RWPE2 (cell line): ENCODE measurements at regions not wholly inside any gene's neighbourhood (a gene's known extent, or its start where the extent isn't known, plus 50 kb on each side); places are given as distances from the start of the nearest gene placed in this dataset.

Experiments
- ATAC-seq: fragments of 200-7000 bp; cut with Tn5 transposase; 3 replicates; pipeline ENCODE4 v1.9.1; 2021; ENCODE audit warnings: low read depth
- DNase-seq: peaks from one replicate; pipeline ENCODE4 v3.0.0-alpha.2; 2020; ENCODE audit warnings: low spot score
- H3K27ac ChIP-seq: fragments of 450-650 bp; 2 replicates; pipeline ENCODE4 v1.5.1; 2017; ENCODE audit warnings: mild to moderate bottlenecking; ENCODE audit not compliant: poor library complexity, severe bottlenecking
- H3K27me3 ChIP-seq: fragments of 250-450 bp; sonication (Bioruptor Pico); 2 replicates; pipeline ENCODE4 v1.5.1; 2021; ENCODE audit warnings: mild to moderate bottlenecking, moderate library complexity; ENCODE audit not compliant: insufficient read depth, poor library complexity, severe bottlenecking
- H3K36me3 ChIP-seq: fragments of 250-450 bp; sonication (Bioruptor Pico); 2 replicates; pipeline ENCODE4 v1.5.1; 2020; ENCODE audit warnings: low read depth, mild to moderate bottlenecking, moderate library complexity
- H3K4me1 ChIP-seq: fragments of 250-450 bp; sonication (Bioruptor Pico); 2 replicates; pipeline ENCODE4 v1.5.1; 2021; ENCODE audit warnings: mild to moderate bottlenecking, moderate library complexity; ENCODE audit not compliant: insufficient read depth, poor library complexity, severe bottlenecking
- H3K4me3 ChIP-seq: fragments of 250-450 bp; sonication (Bioruptor Pico); 2 replicates; pipeline ENCODE4 v1.5.1; 2021; ENCODE audit warnings: mild to moderate bottlenecking, moderate library complexity; ENCODE audit not compliant: severe bottlenecking
- H3K9me3 ChIP-seq: fragments of 250-450 bp; sonication (Bioruptor Pico); 2 replicates; pipeline ENCODE4 v1.5.1; 2021; ENCODE audit warnings: mild to moderate bottlenecking, moderate library complexity; ENCODE audit not compliant: severe bottlenecking
- TF ChIP-seq, protein P1 (sequence below): fragments of 450-650 bp; IDR thresholded peaks from one replicate; pipeline ENCODE4 v1.5.1; 2017; ENCODE audit warnings: mild to moderate bottlenecking, moderate library complexity; ENCODE audit not compliant: poor library complexity, severe bottlenecking

DNA sequence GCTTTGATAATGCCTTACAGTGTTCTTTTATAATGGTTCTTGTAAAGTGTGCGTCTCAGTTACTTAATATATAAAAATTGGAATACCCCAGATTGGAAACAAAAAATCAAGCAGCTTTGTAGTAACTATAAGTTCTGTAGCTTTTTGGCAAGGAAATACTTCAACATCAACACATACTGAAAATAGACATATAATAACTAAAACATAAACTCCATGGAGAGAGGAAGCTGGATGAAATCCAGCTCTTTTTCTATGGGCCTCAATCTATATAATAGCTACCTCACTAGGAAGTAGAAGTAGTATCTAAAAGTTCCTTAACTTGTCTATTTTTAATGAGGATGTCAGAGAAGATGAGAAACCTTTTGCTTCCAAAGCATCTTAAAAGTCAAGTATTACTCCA lies 313.3 kb upstream of the NFIA start:
- Histone ChIP-seq H3K4me1 (no peaks in the 10 kb centered on the region), H3K9me3 (no peaks in the 10 kb centered on the region), H3K27ac (no peak overlapping the region), H3K4me3 (no peak overlapping the region), H3K36me3 (no peaks in the 10 kb centered on the region), H3K27me3 (no peaks in the 10 kb centered on the region)
- TF ChIP-seq, protein P1, sequence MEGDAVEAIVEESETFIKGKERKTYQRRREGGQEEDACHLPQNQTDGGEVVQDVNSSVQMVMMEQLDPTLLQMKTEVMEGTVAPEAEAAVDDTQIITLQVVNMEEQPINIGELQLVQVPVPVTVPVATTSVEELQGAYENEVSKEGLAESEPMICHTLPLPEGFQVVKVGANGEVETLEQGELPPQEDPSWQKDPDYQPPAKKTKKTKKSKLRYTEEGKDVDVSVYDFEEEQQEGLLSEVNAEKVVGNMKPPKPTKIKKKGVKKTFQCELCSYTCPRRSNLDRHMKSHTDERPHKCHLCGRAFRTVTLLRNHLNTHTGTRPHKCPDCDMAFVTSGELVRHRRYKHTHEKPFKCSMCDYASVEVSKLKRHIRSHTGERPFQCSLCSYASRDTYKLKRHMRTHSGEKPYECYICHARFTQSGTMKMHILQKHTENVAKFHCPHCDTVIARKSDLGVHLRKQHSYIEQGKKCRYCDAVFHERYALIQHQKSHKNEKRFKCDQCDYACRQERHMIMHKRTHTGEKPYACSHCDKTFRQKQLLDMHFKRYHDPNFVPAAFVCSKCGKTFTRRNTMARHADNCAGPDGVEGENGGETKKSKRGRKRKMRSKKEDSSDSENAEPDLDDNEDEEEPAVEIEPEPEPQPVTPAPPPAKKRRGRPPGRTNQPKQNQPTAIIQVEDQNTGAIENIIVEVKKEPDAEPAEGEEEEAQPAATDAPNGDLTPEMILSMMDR: no peak
- no peak for DNase-seq
- no peak for ATAC-seq

DNA sequence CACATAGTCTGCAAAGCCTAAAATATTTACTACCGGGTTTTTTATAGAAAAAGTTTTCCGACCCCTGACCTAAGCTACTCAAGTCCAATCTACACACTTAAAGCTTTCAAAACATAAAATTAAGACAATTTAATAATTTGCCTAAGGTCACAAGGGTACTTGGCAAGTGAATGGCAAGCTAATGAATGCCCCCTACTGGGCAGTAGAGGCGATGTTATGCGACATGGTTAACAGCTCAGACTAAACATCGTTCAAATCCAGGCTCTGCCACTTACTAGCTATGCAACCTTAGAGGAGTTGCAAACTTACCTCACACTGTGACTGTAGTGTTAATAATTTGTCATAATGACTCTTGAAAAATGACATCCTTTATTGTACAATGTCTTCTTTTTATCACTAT lies 317.2 kb upstream of the NFIA start:
- Histone ChIP-seq H3K4me3 (no peak overlapping the region), H3K9me3 (no peaks in the 10 kb centered on the region), H3K36me3 (no peaks in the 10 kb centered on the region), H3K27ac (no peak overlapping the region), H3K4me1 (no peaks in the 10 kb centered on the region), H3K27me3 (no peaks in the 10 kb centered on the region)
- TF ChIP-seq, protein P1: peak; percentile 65
- DNase-seq (no peak), ATAC-seq (no peak)

DNA sequence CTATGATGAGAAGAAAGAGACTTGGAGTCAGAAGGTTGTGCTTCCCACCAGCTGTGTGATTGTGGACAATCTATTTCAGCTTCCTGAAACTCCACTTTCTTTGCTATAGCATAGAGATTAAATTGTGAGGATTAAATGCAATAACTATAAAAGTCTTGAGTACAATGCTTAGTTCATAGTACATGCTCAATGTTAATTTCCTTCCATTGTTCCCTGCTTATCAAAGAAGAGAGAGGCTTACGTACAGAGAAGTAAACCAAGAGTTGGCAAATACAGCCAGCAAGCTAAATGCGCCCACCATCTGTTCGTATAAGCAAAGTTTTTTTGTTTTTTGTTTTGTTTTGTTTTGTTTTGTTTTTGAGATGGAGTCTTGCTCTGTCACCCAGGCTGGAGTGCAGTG lies 317.9 kb upstream of the NFIA start:
- no peaks in the 10 kb centered on the region for H3K9me3 ChIP-seq
- H3K27me3 ChIP-seq: no peaks in the 10 kb centered on the region
- H3K4me3 ChIP-seq: no peak overlapping the region
- ATAC-seq: no peak
- TF ChIP-seq, protein P1: no peak
- H3K36me3 ChIP-seq: no peaks in the 10 kb centered on the region
- no peaks in the 10 kb centered on the region for H3K4me1 ChIP-seq
- no peak overlapping the region for H3K27ac ChIP-seq
- DNase-seq: no peak

DNA sequence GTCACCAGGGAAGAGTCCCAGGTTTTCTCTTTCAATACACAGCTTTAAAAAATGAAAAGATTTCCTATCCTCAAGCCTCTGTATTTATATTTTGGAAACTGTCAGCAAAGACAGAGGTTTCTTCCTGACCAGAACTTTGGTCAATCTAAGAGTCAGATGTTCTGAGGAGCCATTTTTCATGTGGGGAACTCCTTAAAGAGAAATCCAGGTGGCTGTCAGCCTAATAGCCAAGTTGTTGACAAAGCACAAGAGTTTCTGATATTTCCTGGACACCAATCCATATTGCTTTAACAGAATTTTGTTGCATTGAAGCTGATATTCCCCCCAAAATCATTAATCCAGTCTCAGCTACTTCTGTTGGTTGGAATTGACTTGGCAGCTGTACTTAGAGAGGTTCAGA lies 318.6 kb upstream of the NFIA start:
- Histone ChIP-seq H3K4me1 (no peaks in the 10 kb centered on the region), H3K27ac (no peak overlapping the region), H3K27me3 (no peaks in the 10 kb centered on the region), H3K9me3 (no peaks in the 10 kb centered on the region), H3K4me3 (no peak overlapping the region), H3K36me3 (no peaks in the 10 kb centered on the region)
- ATAC-seq (no peak), DNase-seq (no peak)
- TF ChIP-seq, protein P1: no peak

DNA sequence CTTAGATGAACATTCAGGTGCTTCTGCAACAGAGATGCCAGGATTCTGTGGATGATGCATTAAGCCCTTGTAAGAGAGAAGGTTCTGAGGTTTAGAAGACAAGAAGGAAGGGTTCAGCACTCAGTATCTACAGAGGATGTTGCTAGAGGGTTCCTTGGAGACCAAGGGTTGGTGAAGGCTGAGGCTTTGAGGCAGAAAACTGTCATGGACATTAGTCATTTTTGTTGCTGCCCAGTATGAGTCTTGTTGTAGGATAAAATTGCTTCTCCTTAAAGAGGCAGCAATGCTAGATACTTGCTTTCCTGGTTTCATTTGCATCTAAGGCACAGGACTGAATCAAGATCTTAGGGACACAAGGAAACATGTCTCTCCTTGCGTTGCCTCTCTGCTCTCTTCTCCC lies 319.4 kb upstream of the NFIA start:
- no peak overlapping the region for H3K4me3 ChIP-seq
- no peak for ATAC-seq
- TF ChIP-seq, protein P1: no peak

More for the DNA sequence above, 319.4 kb upstream of the NFIA start:
- DNase-seq: no peak
- H3K36me3 ChIP-seq: no peaks in the 10 kb centered on the region
- H3K9me3 ChIP-seq: no peaks in the 10 kb centered on the region
- no peaks in the 10 kb centered on the region for H3K4me1 ChIP-seq
- no peak overlapping the region for H3K27ac ChIP-seq
- no peaks in the 10 kb centered on the region for H3K27me3 ChIP-seq
